ENCODE measurements at regions not wholly inside any gene's neighbourhood (a gene's known extent, or its start where the extent isn't known, plus 50 kb on each side); places are given as distances from the start of the nearest gene placed in this dataset.

DNA sequence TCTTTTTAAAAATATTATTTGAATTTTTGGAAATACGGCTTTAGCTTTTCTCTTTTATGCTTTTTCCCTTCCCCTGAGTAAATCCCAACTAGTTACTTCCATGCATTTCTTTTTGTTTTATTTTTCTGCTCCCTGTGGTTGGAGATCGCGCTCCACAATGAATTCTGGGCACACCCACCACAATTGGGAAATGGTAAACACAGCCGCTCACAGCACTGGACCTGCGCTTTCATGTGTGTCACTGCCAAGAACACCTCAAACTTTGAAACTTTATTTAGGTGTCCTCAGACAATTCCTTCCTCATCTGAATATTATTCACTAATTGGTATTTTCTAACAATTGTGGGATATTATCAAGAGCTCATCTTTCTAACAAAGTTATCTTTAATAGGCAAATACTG lies 82.8 kb upstream of the TMEM18 start (continued):
- TF ChIP-seq EZH2 (IDR thresholded peaks at IDR 0.05; ENCODE audit: low read depth, low read length, severe bottlenecking) (no peak), CHD1 (IDR thresholded peaks at IDR 0.05; ENCODE audit: low read depth, low read length) (no peak), TAF7 (optimal IDR thresholded peaks at IDR 0.05; ENCODE audit: borderline replicate concordance, low read depth, low read length) (no peak)
